Stimulated activated CD4-positive, alpha-beta T cell treated with anti-CD3 and anti-CD28 coated beads, Interleukin-15, amount 100 ng/mL, for 48 hours (primary cell): ENCODE measurements at regions not wholly inside any gene's neighbourhood (a gene's known extent, or its start where the extent isn't known, plus 50 kb on each side); places are given as distances from the start of the nearest gene placed in this dataset.
"Not testable (repeated sequence)": the region's sequence is repeated elsewhere in the genome, so short reads cannot be mapped to it uniquely, and the experiment has no call there.

Source experiments
- DNase-seq, 2 donors: peaks; one replicate each; pipeline ENCODE4 v3.0.0-alpha.2; 2020; ENCODE audit warnings: low read depth in 2 of 2

DNA sequence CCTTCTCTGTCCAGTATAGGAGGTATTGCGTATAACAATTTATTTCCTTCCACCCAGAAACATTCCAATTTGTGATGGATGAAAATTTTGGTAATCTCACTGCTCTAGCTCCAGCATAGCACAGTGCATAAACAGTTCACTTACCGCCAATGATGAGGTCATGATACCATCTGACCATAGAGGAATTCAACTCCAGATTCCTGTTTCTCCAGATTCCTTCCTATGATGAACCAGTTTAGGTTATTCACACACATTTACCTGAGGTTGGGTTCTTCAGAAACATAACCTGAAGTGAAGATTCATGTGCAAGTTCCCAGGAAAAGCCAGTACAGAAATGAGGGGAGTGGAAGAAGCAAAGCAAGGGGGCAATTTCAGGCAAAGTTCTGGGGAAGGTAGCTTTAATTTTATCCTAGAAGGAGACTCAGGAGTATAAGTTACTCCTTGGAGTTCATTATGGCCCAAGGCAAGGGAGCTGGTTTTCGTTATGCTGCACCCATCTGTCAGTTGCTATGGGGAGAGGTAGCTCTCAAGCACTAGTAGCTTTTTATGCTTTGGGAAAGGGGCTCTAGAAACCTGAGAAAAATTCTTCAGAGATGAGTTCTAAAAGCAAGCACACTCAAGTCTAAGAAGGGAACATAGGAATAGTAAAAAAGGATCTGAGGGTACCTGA, 121.6 kb downstream of the CASP12 start:
- DNase-seq, result no peak

DNA sequence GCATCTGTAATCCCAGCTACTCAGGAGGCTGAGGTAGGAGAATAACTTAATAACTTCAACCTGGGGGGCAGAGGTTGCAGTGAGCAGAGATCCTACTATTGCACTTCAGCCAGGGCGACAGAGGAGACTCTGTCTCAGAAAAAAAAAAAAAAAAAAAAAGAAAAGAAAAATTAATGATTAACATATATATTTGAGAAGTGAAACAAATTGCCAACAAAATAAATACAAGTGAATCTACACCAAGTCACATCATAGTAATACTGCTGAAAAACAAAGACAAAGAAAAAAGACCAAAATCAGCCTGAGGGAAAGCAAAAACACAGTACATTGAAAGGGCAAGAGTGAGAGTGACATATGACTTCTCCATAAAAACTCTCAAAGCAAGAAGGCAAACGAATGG, 123.7 kb downstream of the CASP12 start:
- DNase-seq, result no peak

DNA sequence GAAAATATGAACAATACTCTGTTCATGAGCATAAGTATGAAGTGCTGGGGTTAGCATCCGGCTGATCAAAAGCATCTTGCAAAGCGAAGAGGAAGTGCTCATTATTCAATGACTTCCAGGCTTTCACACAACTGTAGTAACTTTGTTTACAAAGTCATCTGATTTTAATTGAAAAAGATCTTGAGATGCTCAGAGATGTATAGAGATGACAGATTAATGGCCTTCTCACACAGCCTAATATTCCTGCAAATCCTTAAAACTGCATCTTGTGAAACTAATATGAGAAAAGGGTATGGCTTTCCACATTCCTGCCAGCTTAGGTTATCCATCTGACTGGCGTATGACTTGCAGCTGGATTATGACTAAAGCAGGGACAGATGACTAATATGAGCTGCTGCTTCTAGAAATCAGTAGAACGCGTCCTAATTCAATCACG, 125.4 kb downstream of the CASP12 start:
- DNase-seq, result no peak

DNA sequence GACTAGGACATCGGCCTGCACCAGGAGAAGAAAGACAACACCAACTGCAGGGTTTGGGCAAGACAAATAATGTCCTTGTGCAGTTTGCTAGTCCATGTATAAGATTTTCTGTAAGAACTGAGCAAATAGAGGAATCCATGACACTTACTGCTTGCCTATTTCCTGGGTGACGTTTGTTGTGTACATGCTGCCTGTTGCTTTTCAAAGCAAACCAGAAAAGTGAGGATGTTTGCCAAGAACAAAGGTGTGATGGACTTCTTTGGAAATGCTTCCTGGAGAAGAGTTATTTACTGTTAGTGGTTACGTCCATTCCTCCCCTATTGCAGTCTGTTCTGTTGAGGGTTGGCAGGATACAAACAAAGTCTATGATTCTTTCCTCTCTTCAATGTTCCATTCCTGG, 126.5 kb downstream of the CASP12 start:
- DNase-seq, result no peak

- not testable (repeated sequence) for DNase-seq
Measured at GRCh38 chr11:104771046-104771445, 127.2 kb downstream of the CASP12 start.

- no peak for DNase-seq
Measured at GRCh38 chr11:104765401-104766095, 132.7 kb downstream of the CASP12 start.

DNA sequence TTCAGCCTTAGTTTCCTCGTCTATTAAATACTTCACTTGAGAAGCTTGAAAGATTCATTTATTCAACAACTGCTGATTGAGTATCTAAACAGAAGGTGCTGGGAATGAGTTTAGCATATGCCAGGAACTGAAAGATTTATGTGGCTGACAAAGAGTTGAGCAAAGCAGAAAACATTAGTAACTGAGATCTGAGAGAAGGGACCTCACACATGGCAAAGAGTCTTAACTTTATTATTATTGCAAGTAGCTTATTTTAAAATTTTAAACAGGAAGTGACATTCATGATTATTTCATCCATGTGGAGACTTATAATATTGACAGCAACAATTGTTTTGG, 133.6 kb downstream of the CASP12 start:
- no peak for DNase-seq

- no peak for DNase-seq
Measured at GRCh38 chr11:104763930-104764709, 134.1 kb downstream of the CASP12 start.

DNA sequence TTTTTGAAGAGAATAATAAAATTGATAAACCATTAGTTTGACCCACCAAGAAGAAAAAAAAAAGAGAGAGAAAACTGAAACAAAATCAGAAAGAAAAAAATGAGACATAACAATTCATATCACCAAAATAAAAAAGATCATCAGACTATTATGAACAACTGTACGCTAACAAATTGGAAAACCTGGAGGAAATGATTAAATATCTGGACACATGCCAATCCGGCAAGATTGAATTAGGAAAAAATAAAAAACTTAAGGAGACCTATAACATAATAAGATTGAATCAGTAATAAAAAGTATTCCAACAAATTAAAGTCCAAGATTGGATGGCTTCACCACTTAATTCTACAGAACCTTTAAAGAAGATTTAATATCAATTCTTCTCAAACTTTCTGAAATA, 136.7 kb downstream of the CASP12 start:
- no peak for DNase-seq

- no peak for DNase-seq
Measured at GRCh38 chr11:104759464-104759863, 138.8 kb downstream of the CASP12 start.

GRCh38 chr11:104738918-104739317, 159.3 kb downstream of the CASP12 start:
- no peak for DNase-seq

- no peak for DNase-seq
Measured at GRCh38 chr11:104738208-104738607, 160.1 kb downstream of the CASP12 start.

DNA sequence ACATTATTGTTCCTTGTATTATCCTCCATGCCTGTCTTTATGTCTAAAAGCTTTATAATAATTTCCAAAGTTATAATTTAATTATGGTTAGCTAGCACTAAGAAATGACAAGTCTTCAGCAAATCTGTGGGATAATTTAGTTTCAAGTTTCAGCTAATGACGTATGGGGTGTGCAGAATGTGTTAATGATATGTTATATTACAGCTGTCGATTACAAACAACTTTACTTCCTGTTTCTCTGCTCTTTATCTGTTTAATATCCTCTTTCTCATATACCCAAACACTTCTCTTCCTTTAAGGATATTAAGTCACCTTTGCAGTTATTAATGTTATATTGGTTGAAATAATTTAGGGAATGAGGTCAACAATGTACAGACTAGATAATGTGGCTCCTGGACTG, 161.8 kb downstream of the CASP12 start:
- DNase-seq, result no peak

DNA sequence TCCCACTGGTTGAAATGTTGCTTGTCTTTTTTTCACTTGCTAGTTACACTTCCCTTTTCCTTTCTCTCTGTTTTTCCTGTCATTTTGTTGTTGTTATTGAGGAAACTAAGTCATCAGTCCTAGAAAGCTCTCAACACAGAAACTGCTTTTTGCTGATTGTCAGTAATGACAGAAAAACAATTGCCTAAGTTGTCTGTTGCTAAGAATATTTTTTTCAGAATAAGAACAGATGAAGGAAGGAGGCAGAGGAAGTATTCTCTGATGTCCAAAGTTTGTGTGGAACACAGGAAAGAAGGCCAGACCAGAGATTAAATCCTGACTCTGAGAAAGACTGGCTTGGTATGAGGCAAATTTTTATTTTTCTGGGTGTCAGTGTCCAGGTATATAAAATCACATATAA, 163.3 kb downstream of the CASP12 start:
- no peak for DNase-seq

GRCh38 chr11:104731890-104732289, 166.4 kb downstream of the CASP12 start:
- no peak for DNase-seq

- no peak for DNase-seq
Measured at GRCh38 chr11:104728927-104729326, 169.3 kb downstream of the CASP12 start.

DNA sequence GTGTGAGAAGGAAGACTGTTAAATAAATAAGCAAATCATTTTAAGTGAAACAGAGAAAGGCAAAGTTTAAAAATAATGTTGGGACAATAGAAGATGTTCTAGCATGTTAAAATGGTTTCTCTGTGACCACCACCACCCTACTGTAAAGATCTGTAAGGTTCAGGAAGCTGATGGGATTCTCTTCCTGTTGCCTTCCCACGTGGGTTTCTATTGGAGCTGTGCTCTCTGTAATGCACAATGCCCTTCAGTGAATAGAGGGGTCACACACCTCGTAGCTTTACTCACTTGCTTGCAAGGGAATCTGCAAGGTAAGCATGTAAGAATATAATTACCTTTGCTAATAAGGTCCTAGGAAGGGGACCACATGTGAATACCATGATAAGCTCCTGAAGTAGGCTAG, 170.5 kb downstream of the CASP12 start:
- DNase-seq, result no peak

GRCh38 chr11:104727095-104727494, 171.2 kb downstream of the CASP12 start:
- no peak for DNase-seq

- no peak for DNase-seq
Measured at GRCh38 chr11:104725796-104726408, 172.4 kb downstream of the CASP12 start.

DNA sequence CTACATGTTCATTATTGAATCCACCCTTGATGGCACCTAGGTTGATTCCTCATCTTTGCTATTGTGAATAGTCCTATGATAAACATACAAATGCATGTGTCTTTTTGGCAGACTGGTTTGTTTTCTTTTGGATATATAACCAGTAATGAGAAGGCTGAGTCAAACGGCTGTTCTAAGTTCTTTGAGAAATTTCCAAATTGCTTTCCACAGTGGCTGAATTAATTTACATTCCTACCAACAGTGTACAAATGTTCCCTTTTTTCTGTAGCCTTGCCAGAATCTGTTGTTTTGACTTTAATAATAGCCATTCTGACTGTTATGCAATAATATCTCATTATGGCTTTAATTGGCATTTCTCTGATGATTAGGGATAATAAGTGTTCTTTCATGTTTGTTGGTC, 184.9 kb downstream of the CASP12 start:
- no peak for DNase-seq

DNA sequence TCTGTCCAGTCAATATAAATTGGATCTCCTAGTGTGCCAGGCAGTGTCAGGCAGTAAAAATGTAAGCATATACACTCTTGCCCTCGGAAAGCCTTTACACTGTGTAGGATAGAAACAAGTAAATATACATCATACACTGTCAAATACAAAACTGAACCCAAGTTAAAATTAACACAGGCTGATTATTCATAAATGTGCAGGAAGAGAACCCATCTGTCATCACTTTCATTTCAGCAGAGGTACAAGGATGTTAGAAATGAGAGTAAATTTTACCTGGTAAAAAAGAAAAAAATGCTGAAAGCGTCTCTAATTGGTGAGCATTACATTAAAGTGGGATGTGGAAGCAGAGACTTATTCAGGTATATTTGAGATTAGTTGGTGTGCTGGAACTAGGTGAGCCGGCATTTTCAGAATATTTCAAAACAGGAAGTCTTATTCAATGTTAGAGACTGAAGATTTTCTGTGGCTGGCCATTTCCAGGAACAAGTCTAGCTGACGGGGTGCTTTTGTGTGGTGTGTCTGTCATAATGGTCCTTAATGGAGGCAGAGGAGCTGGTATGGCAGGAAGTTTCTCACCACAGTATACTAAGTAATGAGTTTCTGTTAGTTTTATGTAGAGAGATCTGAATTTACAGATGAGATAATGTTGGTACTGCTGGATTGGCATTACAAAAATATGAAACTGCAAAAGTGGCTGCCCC, 192.6 kb downstream of the CASP12 start:
- DNase-seq, result peak; percentile 56 to 59

DNA sequence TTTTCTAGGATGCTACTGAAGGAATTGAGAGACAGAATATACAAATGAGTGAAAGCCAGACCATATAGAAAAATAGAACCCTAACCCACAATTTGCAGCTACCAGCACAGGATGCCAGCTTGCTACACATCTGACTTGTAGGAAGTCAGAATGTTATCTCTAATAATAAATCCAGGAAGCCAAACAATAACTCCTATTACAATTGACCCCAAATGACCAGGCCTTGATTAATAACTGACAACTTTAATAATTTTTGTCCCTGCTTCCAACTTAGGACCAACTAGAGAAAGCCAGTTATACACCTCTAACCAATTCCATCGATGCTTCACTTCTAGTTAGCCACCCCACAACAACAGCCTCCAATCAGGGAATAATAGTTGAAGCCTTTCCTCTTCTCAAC, 193.4 kb downstream of the CASP12 start:
- DNase-seq, result no peak
